ENCODE measurements at regions not wholly inside any gene's neighbourhood (a gene's known extent, or its start where the extent isn't known, plus 50 kb on each side); places are given as distances from the start of the nearest gene placed in this dataset.

- TF ChIP-seq, protein P1, sequence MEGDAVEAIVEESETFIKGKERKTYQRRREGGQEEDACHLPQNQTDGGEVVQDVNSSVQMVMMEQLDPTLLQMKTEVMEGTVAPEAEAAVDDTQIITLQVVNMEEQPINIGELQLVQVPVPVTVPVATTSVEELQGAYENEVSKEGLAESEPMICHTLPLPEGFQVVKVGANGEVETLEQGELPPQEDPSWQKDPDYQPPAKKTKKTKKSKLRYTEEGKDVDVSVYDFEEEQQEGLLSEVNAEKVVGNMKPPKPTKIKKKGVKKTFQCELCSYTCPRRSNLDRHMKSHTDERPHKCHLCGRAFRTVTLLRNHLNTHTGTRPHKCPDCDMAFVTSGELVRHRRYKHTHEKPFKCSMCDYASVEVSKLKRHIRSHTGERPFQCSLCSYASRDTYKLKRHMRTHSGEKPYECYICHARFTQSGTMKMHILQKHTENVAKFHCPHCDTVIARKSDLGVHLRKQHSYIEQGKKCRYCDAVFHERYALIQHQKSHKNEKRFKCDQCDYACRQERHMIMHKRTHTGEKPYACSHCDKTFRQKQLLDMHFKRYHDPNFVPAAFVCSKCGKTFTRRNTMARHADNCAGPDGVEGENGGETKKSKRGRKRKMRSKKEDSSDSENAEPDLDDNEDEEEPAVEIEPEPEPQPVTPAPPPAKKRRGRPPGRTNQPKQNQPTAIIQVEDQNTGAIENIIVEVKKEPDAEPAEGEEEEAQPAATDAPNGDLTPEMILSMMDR (IDR thresholded peaks at IDR 0.05; ENCODE audit: low read depth, low read length), result peak; percentile 10
- no peak for DNase-seq (ENCODE audit: low read depth in 2 of 2)
- no peak overlapping the region for H3K4me3 ChIP-seq (replicated peaks in 1 of 2; ENCODE audit: low read depth in 2 of 2, low read length in 2 of 2)
Observed at GRCh38 chr11:104332110-104332509, 168.2 kb upstream of the PDGFD start.

- TF ChIP-seq, protein P1 (IDR thresholded peaks at IDR 0.05; ENCODE audit: low read depth, low read length), result no peak
- no peak for DNase-seq (ENCODE audit: low read depth in 2 of 2)
- H3K4me3 ChIP-seq (replicated peaks in 1 of 2; ENCODE audit: low read depth in 2 of 2, low read length in 2 of 2), result no peak overlapping the region
Observed at GRCh38 chr11:104329078-104329665, 165.2 kb upstream of the PDGFD start.

- H3K4me3 ChIP-seq (replicated peaks in 1 of 2; ENCODE audit: low read depth in 2 of 2, low read length in 2 of 2), result no peak overlapping the region
- no peak for DNase-seq (ENCODE audit: low read depth in 2 of 2)
- TF ChIP-seq, protein P1 (IDR thresholded peaks at IDR 0.05; ENCODE audit: low read depth, low read length), result no peak
Observed at GRCh38 chr11:104328512-104328907, 164.6 kb upstream of the PDGFD start.

DNA sequence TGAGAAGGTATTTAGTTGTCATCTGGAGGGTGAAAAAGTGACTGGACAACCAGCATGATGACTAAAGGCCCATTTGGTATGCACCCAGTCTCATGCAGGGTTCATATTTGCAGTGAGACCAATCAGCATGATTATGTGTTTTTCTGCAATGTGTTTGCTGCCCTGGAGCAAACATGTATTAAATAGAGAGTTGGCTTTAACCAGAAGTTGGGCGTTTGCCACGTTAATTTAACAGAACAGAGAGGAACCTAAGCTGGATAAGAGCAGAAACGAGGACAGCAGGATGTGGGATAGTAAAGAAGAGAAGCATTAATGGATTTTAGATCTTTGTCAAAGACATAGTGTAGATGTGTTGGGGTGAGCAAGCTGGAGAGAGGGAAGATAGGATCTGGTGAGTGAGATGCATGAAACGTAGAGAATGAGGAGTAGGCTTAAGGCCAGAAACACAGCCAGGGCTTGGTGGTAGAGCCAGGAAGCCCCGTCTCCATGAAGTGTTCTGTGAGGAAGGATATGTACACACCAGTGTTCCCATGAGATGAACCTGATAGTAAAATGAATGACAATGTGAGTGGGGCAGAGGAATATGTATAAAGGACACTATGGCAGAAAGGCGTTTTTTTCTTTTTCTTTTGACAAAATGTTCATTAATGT is 164.0 kb upstream of the PDGFD start:
- TF ChIP-seq, protein P1 (IDR thresholded peaks at IDR 0.05; ENCODE audit: low read depth, low read length), result no peak
- no peak overlapping the region for H3K4me3 ChIP-seq (replicated peaks in 1 of 2; ENCODE audit: low read depth in 2 of 2, low read length in 2 of 2)
- DNase-seq (ENCODE audit: low read depth in 2 of 2), result peak in 1 of 2 donors; percentile 25

- no peak for DNase-seq (ENCODE audit: low read depth in 2 of 2)
- H3K4me3 ChIP-seq (replicated peaks in 1 of 2; ENCODE audit: low read depth in 2 of 2, low read length in 2 of 2), result no peak overlapping the region
- TF ChIP-seq, protein P1 (IDR thresholded peaks at IDR 0.05; ENCODE audit: low read depth, low read length), result no peak
Observed at GRCh38 chr11:104325093-104325492, 161.1 kb upstream of the PDGFD start.

GRCh38 chr11:104324276-104324675 is 160.3 kb upstream of the PDGFD start:
- H3K4me3 ChIP-seq (replicated peaks in 1 of 2; ENCODE audit: low read depth in 2 of 2, low read length in 2 of 2), result no peak overlapping the region
- no peak for DNase-seq (ENCODE audit: low read depth in 2 of 2)
- TF ChIP-seq, protein P1 (IDR thresholded peaks at IDR 0.05; ENCODE audit: low read depth, low read length), result no peak
